Common myeloid progenitor, CD34-positive (primary cell): ENCODE measurements at regions not wholly inside any gene's neighbourhood (a gene's known extent, or its start where the extent isn't known, plus 50 kb on each side); places are given as distances from the start of the nearest gene placed in this dataset.
"Not testable (repeated sequence)": the region's sequence is repeated elsewhere in the genome, so short reads cannot be mapped to it uniquely, and the experiment has no call there.

Experiments
- CTCF ChIA-PET: fragments of 350-600 bp; sonication (Branson Sonifier 250); formaldehyde crosslinking; loops from one replicate; lab custom pipeline; 2021; ENCODE audit warnings: antibody characterized with exemption; lab: Charles Lee
- POLR2A ChIA-PET: fragments of 350-600 bp; sonication (Branson Sonifier 250); formaldehyde crosslinking; loops from one replicate; lab custom pipeline; 2021; ENCODE audit warnings: antibody characterized with exemption; lab: Charles Lee
- DNase-seq, 3 donors: peaks; one replicate each; pipeline versions ENCODE4 v3.0.0 to v3.0.0-alpha.2; 2013
- H3K27ac ChIP-seq, 2 experiments: 1 replicate in 1 of 2; 2 replicates in 1 of 2; pipeline ENCODE4 v1.7.0; 2013; ENCODE audit warnings: inconsistent platforms in 2 of 2, low read length in 2 of 2, mild to moderate bottlenecking in 2 of 2, low read depth in 1 of 2, moderate library complexity in 1 of 2; ENCODE audit not compliant: severe bottlenecking in 2 of 2, insufficient read depth in 1 of 2, poor library complexity in 1 of 2
- H3K27me3 ChIP-seq, 5 experiments: replicated peaks in 2 of 5; 1 replicate in 3 of 5; 2 replicates in 2 of 5; pipeline versions ENCODE4 v1.6.1 to v1.7.0; 2013; ENCODE audit warnings: low read length in 4 of 5, mild to moderate bottlenecking in 2 of 5, moderate library complexity in 2 of 5, inconsistent platforms in 1 of 5; ENCODE audit not compliant: insufficient read depth in 5 of 5, control insufficient read depth in 4 of 5
- H3K36me3 ChIP-seq, 4 experiments: 1 replicate in 2 of 4; 2 replicates in 2 of 4; pipeline versions ENCODE4 v1.6.1 to v1.7.0; 2013; ENCODE audit warnings: low read length in 3 of 4, control low read depth in 1 of 4, mild to moderate bottlenecking in 1 of 4; ENCODE audit not compliant: control insufficient read depth in 4 of 4, insufficient read depth in 4 of 4
- H3K4me1 ChIP-seq, 4 experiments: 1 replicate in 3 of 4; 2 replicates in 1 of 4; pipeline versions ENCODE4 v1.6.1 to v1.7.1; 2013; ENCODE audit warnings: low read length in 3 of 4, mild to moderate bottlenecking in 3 of 4, control low read depth in 1 of 4, inconsistent platforms in 1 of 4, moderate library complexity in 1 of 4; ENCODE audit not compliant: control insufficient read depth in 4 of 4, insufficient read depth in 4 of 4; ENCODE audit errors: control extremely low read depth in 1 of 4
- H3K4me3 ChIP-seq, 7 experiments: 1 replicate in 4 of 7; 2 replicates in 3 of 7; pipeline versions ENCODE4 v1.5.1 to v1.7.0; 2013; ENCODE audit warnings: mild to moderate bottlenecking in 7 of 7, low read length in 6 of 7, moderate library complexity in 6 of 7, inconsistent platforms in 2 of 7, low read depth in 2 of 7, control low read depth in 1 of 7; ENCODE audit not compliant: insufficient read depth in 4 of 7, control insufficient read depth in 1 of 7; ENCODE audit errors: extremely low read depth in 1 of 7
- H3K9me3 ChIP-seq, 5 experiments: 1 replicate in 4 of 5; 2 replicates in 1 of 5; pipeline versions ENCODE4 v1.6.1 to v1.7.1; 2013; ENCODE audit warnings: low read length in 4 of 5, mild to moderate bottlenecking in 2 of 5, inconsistent platforms in 1 of 5, low read depth in 1 of 5, moderate library complexity in 1 of 5; ENCODE audit not compliant: control insufficient read depth in 4 of 5, insufficient read depth in 2 of 5; ENCODE audit errors: control extremely low read depth in 1 of 5
- WGBS: methylation state at CpG from one replicate; pipeline ENCODE4 v1.1.5; 2013; ENCODE audit not compliant: insufficient coverage; 5-methylcytosine and 5-hydroxymethylcytosine counted together

- Histone ChIP-seq H3K9me3 (peaks cover 0 to 1% (median 0%) of the 10 kb centered on the region in 5 experiments), H3K27ac (no peak overlapping the region), H3K4me3 (no peak overlapping the region), H3K27me3 (no peaks in the 10 kb centered on the region), H3K36me3 (no peaks in the 10 kb centered on the region), H3K4me1 (no peaks in the 10 kb centered on the region)
- DNase-seq = no peak
- ChIA-PET POLR2A (no interaction called here), CTCF (no interaction called here)
Observed at GRCh38 chr9:80679916-80680315, 1009.4 kb downstream of the TLE1 start.

GRCh38 chr9:80678906-80679305 lies 1010.4 kb downstream of the TLE1 start:
- no peak overlapping the region for H3K27ac ChIP-seq
- 100% methylated on average over 1 of the region's 2 CpGs for WGBS
- H3K4me1 ChIP-seq = no peaks in the 10 kb centered on the region
- H3K9me3 ChIP-seq = peaks cover 0 to 1% (median 0%) of the 10 kb centered on the region in 5 experiments
- ChIA-PET POLR2A (no interaction called here), CTCF (no interaction called here)
- H3K4me3 ChIP-seq = no peak overlapping the region
- no peaks in the 10 kb centered on the region for H3K27me3 ChIP-seq
- DNase-seq = no peak
- H3K36me3 ChIP-seq = no peaks in the 10 kb centered on the region

- POLR2A ChIA-PET = no interaction called here
- Histone ChIP-seq H3K4me3 (no peak overlapping the region), H3K27me3 (no peaks in the 10 kb centered on the region), H3K36me3 (no peaks in the 10 kb centered on the region), H3K4me1 (no peaks in the 10 kb centered on the region), H3K27ac (no peak overlapping the region), H3K9me3 (peaks cover 0 to 8% (median 0%) of the 10 kb centered on the region in 5 experiments)
- DNase-seq = no peak
- WGBS = no CpG with 5 or more reads among the region's 1 CpG
- CTCF ChIA-PET = interaction anchor here (0.6 kb wide), 1 partner anchor 121 kb away, joined by 3 read pairs; no protein-coding TSS in a partner anchor
Observed at GRCh38 chr9:80673496-80673895, 1015.9 kb downstream of the TLE1 start.

GRCh38 chr9:80665479-80665878 lies 1023.9 kb downstream of the TLE1 start:
- Histone ChIP-seq H3K4me3 (no peak overlapping the region), H3K27ac (no peak overlapping the region), H3K4me1 (peaks cover 0 to 11% (median 3%) of the 10 kb centered on the region in 4 experiments), H3K9me3 (peaks cover 0 to 6% (median 0%) of the 10 kb centered on the region in 5 experiments), H3K36me3 (no peaks in the 10 kb centered on the region), H3K27me3 (no peaks in the 10 kb centered on the region)
- no peak for DNase-seq
- POLR2A ChIA-PET = no interaction called here
- CTCF ChIA-PET = no interaction called here

GRCh38 chr9:80664327-80665210 lies 1024.8 kb downstream of the TLE1 start:
- CTCF ChIA-PET = no interaction called here
- Histone ChIP-seq H3K9me3 (peaks cover 0 to 3% (median 0%) of the 10 kb centered on the region in 5 experiments), H3K27me3 (no peaks in the 10 kb centered on the region), H3K36me3 (no peaks in the 10 kb centered on the region), H3K4me3 (no peak overlapping the region), H3K4me1 (peaks cover 0 to 11% (median 3%) of the 10 kb centered on the region in 4 experiments), H3K27ac (no peak overlapping the region)
- peak; percentile 31 to 85 (median 72) for DNase-seq
- WGBS = no CpG with 5 or more reads among the region's 4 CpGs
- POLR2A ChIA-PET = no interaction called here

- H3K27me3 ChIP-seq, H3K4me3 ChIP-seq, CTCF ChIA-PET, H3K36me3 ChIP-seq, POLR2A ChIA-PET, H3K9me3 ChIP-seq, DNase-seq, H3K27ac ChIP-seq, H3K4me1 ChIP-seq: not testable (repeated sequence)
- 86% methylated on average over 15 of the region's 26 CpGs for WGBS
Observed at GRCh38 chr9:80659751-80660150, 1029.6 kb downstream of the TLE1 start.

- Histone ChIP-seq H3K36me3 (no peaks in the 10 kb centered on the region), H3K9me3 (no peaks in the 10 kb centered on the region), H3K4me1 (no peaks in the 10 kb centered on the region), H3K27me3 (peaks cover 0 to 2% (median 0%) of the 10 kb centered on the region in 5 experiments), H3K27ac (no peak overlapping the region), H3K4me3 (no peak overlapping the region)
- WGBS = 95% methylated on average over 5 of the region's 5 CpGs
- ChIA-PET POLR2A (no interaction called here), CTCF (no interaction called here)
- no peak for DNase-seq
Observed at GRCh38 chr9:80651044-80651443, 1038.3 kb downstream of the TLE1 start.
